BJ (cell line): ENCODE measurements at regions not wholly inside any gene's neighbourhood (a gene's known extent, or its start where the extent isn't known, plus 50 kb on each side); places are given as distances from the start of the nearest gene placed in this dataset.

Source experiments
- CTCF ChIA-PET: fragments of 350-600 bp; formaldehyde crosslinking; extraction: SDS; loops from one replicate; lab custom pipeline; 2021; ENCODE audit warnings: antibody characterized with exemption, inconsistent platforms; lab: Yijun Ruan, JAX
- POLR2A ChIA-PET: fragments of 300-600 bp; sonication (Branson Sonifier 250); formaldehyde crosslinking; extraction: SDS; loops from one replicate; lab custom pipeline; 2021; ENCODE audit warnings: antibody characterized with exemption; lab: Charles Lee
- DNase-seq: peaks from one replicate; pipeline ENCODE4 v3.0.0-alpha.2; 2011; ENCODE audit warnings: low read depth
- H3K27me3 ChIP-seq: 2 replicates; pipeline ENCODE4 v1.6.0; 2011; ENCODE audit warnings: low read length; ENCODE audit not compliant: control insufficient read depth, insufficient read depth
- H3K36me3 ChIP-seq: 2 replicates; pipeline ENCODE4 v1.5.1; 2011; ENCODE audit warnings: low read length; ENCODE audit not compliant: control insufficient read depth, insufficient read depth
- H3K4me3 ChIP-seq: 2 replicates; pipeline ENCODE4 v1.5.1; 2011; ENCODE audit warnings: low read depth, mild to moderate bottlenecking, control low read depth, low read length
- CTCF ChIP-seq: IDR thresholded peaks from 2 replicates; pipeline ENCODE4 v1.5.1; 2011; ENCODE audit warnings: low read depth, mild to moderate bottlenecking, control low read depth, inconsistent platforms, low read length, moderate library complexity; ENCODE audit not compliant: insufficient read depth

- H3K4me3 ChIP-seq: no peak overlapping the region
- no peaks in the 10 kb centered on the region for H3K36me3 ChIP-seq
- DNase-seq: no peak
- no peaks in the 10 kb centered on the region for H3K27me3 ChIP-seq
- no peak for TF ChIP-seq CTCF
- POLR2A ChIA-PET: interaction anchor here (0.5 kb wide), 1 partner anchor 83 kb away, joined by 3 read pairs; no protein-coding TSS in a partner anchor
- CTCF ChIA-PET: interaction anchor here (1.1 kb wide), 1 partner anchor 150 kb away, joined by 4 read pairs; no protein-coding TSS in a partner anchor
Measured at GRCh38 chr14:61102549-61103466, 121.8 kb downstream of the SLC38A6 start.
